Heart left ventricle (tissue), 16 donors: ENCODE measurements at regions not wholly inside any gene's neighbourhood (a gene's known extent, or its start where the extent isn't known, plus 50 kb on each side); places are given as distances from the start of the nearest gene placed in this dataset.

Experiments
- ATAC-seq, 4 donors: fragments of 200-7000 bp; cut with Tn5 transposase; one replicate each; pipeline ENCODE4 v1.9.1; 2020 to 2022; ENCODE audit warnings: moderate library complexity in 4 of 4, mild to moderate bottlenecking in 3 of 4, moderate number of reproducible peaks in 1 of 4
- DNase-seq, 5 donors: peaks; one replicate each; pipeline ENCODE4 v3.0.0-alpha.2; 2020
- H3K27ac ChIP-seq, 12 donors: fragments of 200-600 bp; sonication (generic) in 4 of 12; one replicate each; pipeline versions ENCODE4 v1.5.0 to v1.8.0; 2016 to 2022; ENCODE audit warnings: mild to moderate bottlenecking in 2 of 12
- H3K27me3 ChIP-seq, 9 donors: fragments of 200-600 bp; sonication (generic) in 2 of 9; one replicate each; pipeline versions ENCODE4 v1.5.1 to v1.8.0; 2016 to 2022; ENCODE audit warnings: mild to moderate bottlenecking in 3 of 9
- H3K36me3 ChIP-seq, 9 donors: fragments of 200-600 bp; sonication (generic) in 2 of 9; one replicate each; pipeline versions ENCODE4 v1.5.0 to v1.8.0; 2018 to 2022; ENCODE audit warnings: mild to moderate bottlenecking in 2 of 9
- H3K4me1 ChIP-seq, 12 donors: fragments of 200-600 bp; sonication (generic) in 4 of 12; one replicate each; pipeline versions ENCODE4 v1.5.0 to v1.8.0; 2016 to 2022; ENCODE audit warnings: mild to moderate bottlenecking in 3 of 12
- H3K4me3 ChIP-seq, 12 donors: fragments of 200-600 bp; sonication (generic) in 4 of 12; one replicate each; pipeline versions ENCODE4 v1.5.0 to v1.8.0; 2017 to 2022; ENCODE audit warnings: mild to moderate bottlenecking in 9 of 12, moderate library complexity in 4 of 12
- H3K9me3 ChIP-seq, 12 donors: fragments of 200-600 bp; sonication (generic) in 4 of 12; one replicate each; pipeline versions ENCODE4 v1.5.0 to v1.8.0; 2016 to 2022; ENCODE audit warnings: mild to moderate bottlenecking in 1 of 12
- CTCF ChIP-seq, 12 donors: fragments of 200-600 bp; sonication (generic) in 4 of 12; IDR thresholded peaks; one replicate each; pipeline versions ENCODE4 v1.5.0 to v1.8.0; 2018 to 2022; ENCODE audit warnings: antibody characterized with exemption in 12 of 12, mild to moderate bottlenecking in 5 of 12
- POLR2A ChIP-seq, 2 donors: fragments of 450-650 bp; IDR thresholded peaks; one replicate each; pipeline ENCODE4 v1.6.1; 2017; ENCODE audit warnings: antibody characterized with exemption in 2 of 2, mild to moderate bottlenecking in 2 of 2, moderate library complexity in 2 of 2
- WGBS, 4 donors: extraction: QIAGEN DNeasy Blood & Tissue Kit in 2 of 4; methylation state at CpG; one replicate each; pipeline versions ENCODE4 v1.1.5 to v1.1.7; 2013 to 2018; 5-methylcytosine and 5-hydroxymethylcytosine counted together
- intact Hi-C, 10 donors: fragments of 100-400 bp; cut with DNase I; formaldehyde crosslinking; loops; one replicate each; pipeline versions ENCODE4 v1.11.1 to v1.14.2; 2022
- donor health status: ischemic (EF 13 %, LVEDD 7.1; RV severe dilation, severe dysfunction).
- donor health status: healthy with polysubstance abuse.
- donor health status: DM: no; HTN: yes; CAD: no.
- donor health status: DM: no; HTN: no; CAD: no.
- donor health status: ischemic (EF 25% LVEDD 6.9; RV normal size, moderate dysfunction).
- donor health status: ischemic (EF 25% LVEDD 5.7; RV mildly dilated, moderate dysfunction).
- donor health status: healthy.
- donor health status: DM: yes; HTN: yes; CAD: no.
- donor health status: ischemic (EF 35%, LVEDD 5.7; RV mildly dilated, moderate dysfunction).
- donor health status: nonischemic (EF 11% LVEDD 7.7; RV severe dilation, severe dysfunction).
- donor health status: DM: yes; HTN: yes; CAD: no.
- donor health status: PGD.
- donor health status: ischemic (EF 29% LVEDD 5.4; RV normal size, mild dysfunction).
- donor health status: nonischemic (EF 23%, LVEDD 6.1; RV moderate dilation, normal function).

- intact Hi-C loops, result no loop called here
- peaks cover 0 to 7% (median 0%) of the 10 kb centered on the region in 12 donors for H3K4me1 ChIP-seq
- ATAC-seq (no peak), DNase-seq (no peak)
- no peak overlapping the region for H3K27ac ChIP-seq
- 90 to 94% (median 93%) methylated on average over 3 of the region's 3 CpGs for WGBS, 4 donors
- H3K36me3 ChIP-seq, result peaks cover 0 to 36% (median 17%) of the 10 kb centered on the region in 9 donors
- H3K27me3 ChIP-seq, result no peaks in the 10 kb centered on the region
- TF ChIP-seq CTCF (IDR thresholded peaks at IDR 0.05) (no peak), POLR2A (IDR thresholded peaks at IDR 0.05) (no peak)
- no peak overlapping the region for H3K4me3 ChIP-seq
- no peaks in the 10 kb centered on the region for H3K9me3 ChIP-seq
These were observed 319.8 kb upstream of the UMPS start for GRCh38 chr3:124410471-124410870.

DNA sequence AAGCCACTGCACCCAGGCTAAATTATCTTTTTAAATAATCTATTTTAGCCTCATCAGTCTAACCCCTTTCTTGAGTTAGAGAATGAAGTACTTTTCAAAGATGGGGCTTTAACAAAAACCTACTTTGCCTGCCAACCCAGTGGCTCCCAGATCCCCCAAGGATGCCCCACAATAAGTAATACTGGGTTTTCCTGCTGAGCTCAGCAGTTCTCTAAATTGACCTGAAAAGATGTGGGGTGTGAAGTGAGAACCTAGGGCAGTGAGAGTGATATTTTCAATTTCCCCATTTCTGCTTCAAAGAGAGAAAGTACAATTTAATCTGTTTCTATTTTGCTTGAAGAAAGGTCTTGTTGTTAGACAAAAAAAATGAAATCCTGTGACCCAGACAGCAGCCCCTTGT lies 318.5 kb upstream of the UMPS start:
- H3K27me3 ChIP-seq, result no peaks in the 10 kb centered on the region
- no peaks in the 10 kb centered on the region for H3K9me3 ChIP-seq
- peaks cover 0 to 46% (median 24%) of the 10 kb centered on the region in 9 donors for H3K36me3 ChIP-seq
- no peak overlapping the region for H3K27ac ChIP-seq
- ATAC-seq (no peak), DNase-seq (no peak)
- intact Hi-C loops, result no loop called here
- H3K4me3 ChIP-seq, result no peak overlapping the region
- TF ChIP-seq POLR2A (IDR thresholded peaks at IDR 0.05) (no peak), CTCF (IDR thresholded peaks at IDR 0.05) (no peak)
- peaks cover 0 to 7% (median 0%) of the 10 kb centered on the region in 12 donors for H3K4me1 ChIP-seq

DNA sequence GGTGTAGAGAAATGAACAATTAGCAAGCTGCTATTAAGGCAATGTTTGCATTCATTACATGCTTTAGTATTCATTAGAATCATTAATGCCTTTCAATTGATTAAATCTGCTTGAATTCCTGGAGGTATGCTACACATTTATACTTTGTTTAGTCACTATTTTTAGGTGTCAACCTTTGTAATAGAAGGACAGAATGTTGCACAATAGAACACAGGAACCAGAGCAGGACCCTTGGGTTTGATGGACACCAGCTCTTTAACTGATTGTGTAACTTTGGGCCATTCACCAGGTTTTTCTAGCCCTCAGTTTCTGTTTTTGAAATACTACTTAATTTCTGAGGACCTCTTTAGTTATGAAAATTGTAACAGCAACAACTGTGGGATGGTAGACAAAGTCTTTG lies 317.6 kb upstream of the UMPS start:
- H3K27me3 ChIP-seq, result no peaks in the 10 kb centered on the region
- intact Hi-C loops, result no loop called here
- TF ChIP-seq CTCF (IDR thresholded peaks at IDR 0.05) (no peak), POLR2A (IDR thresholded peaks at IDR 0.05) (no peak)
- peaks cover 0 to 52% (median 26%) of the 10 kb centered on the region in 9 donors for H3K36me3 ChIP-seq
- no peaks in the 10 kb centered on the region for H3K9me3 ChIP-seq
- no peak for ATAC-seq
- H3K27ac ChIP-seq, result no peak overlapping the region
- H3K4me3 ChIP-seq, result no peak overlapping the region
- no peak for DNase-seq
- H3K4me1 ChIP-seq, result peaks cover 0 to 7% (median 0%) of the 10 kb centered on the region in 12 donors

GRCh38 chr3:124413393-124413792 lies 316.9 kb upstream of the UMPS start:
- ATAC-seq (no peak), DNase-seq (no peak)
- Histone ChIP-seq H3K27ac (no peak overlapping the region), H3K36me3 (peaks cover 0 to 59% (median 26%) of the 10 kb centered on the region in 9 donors), H3K27me3 (no peaks in the 10 kb centered on the region), H3K9me3 (no peaks in the 10 kb centered on the region), H3K4me1 (peaks cover 0 to 7% (median 0%) of the 10 kb centered on the region in 12 donors), H3K4me3 (no peak overlapping the region)
- intact Hi-C loops, result no loop called here
- 88 to 94% (median 93%) methylated on average over 9 of the region's 9 CpGs for WGBS, 4 donors
- TF ChIP-seq CTCF (IDR thresholded peaks at IDR 0.05), result no peak
- no peak for TF ChIP-seq POLR2A (IDR thresholded peaks at IDR 0.05)
